K562 (cell line): ENCODE measurements at regions not wholly inside any gene's neighbourhood (a gene's known extent, or its start where the extent isn't known, plus 50 kb on each side); places are given as distances from the start of the nearest gene placed in this dataset.

Experiments
- ATAC-seq: fragments of 200-7000 bp; cut with Tn5 transposase; 3 replicates; pipeline ENCODE4 v1.9.1; 2020; ENCODE audit warnings: moderate library complexity
- BruUV-seq: library from RNA; stranded (reverse); fragments of 400-500 nt; replicated peaks from 2 replicates; lab custom pipeline; 2021; lab: Mats Ljungman, UMichigan
- CTCF ChIA-PET: fragments of 300-600 bp; formaldehyde crosslinking; extraction: SDS; loops from one replicate; lab custom pipeline; 2021; ENCODE audit warnings: low intra/inter-chr PET ratio; lab: Yijun Ruan, JAX
- POLR2A ChIA-PET: fragments of 300-600, 350-650 bp; sonication (Branson Sonifier 250); formaldehyde crosslinking; extraction: SDS; loops from one replicate; lab custom pipeline; 2021; ENCODE audit warnings: antibody characterized with exemption, inconsistent platforms; lab: Yijun Ruan, JAX
- DNase-seq, 4 experiments: peaks; one replicate each; pipeline versions ENCODE4 v3.0.0 to v3.0.0-alpha.2; 2011 to 2018; ENCODE audit warnings: low spot score in 3 of 4, mixed read lengths in 3 of 4; ENCODE audit errors: extremely low read depth in 1 of 4
- FAIRE-seq: peaks from 2 replicates; lab custom pipeline; 2011; peaks lifted over from hg19 to GRCh38; lab: Jason Lieb, UNC
- H2AFZ ChIP-seq: 2 replicates; pipeline ENCODE4 v1.6.0; 2011; ENCODE audit warnings: low read depth, low read length, control low read depth, inconsistent platforms
- H3K27ac ChIP-seq: fragments of 200-600 bp; 3 replicates; pipeline ENCODE4 v1.8.0; 2011; ENCODE audit warnings: low read depth, mild to moderate bottlenecking, control low read depth, inconsistent platforms, low read length, moderate library complexity, mixed read lengths; ENCODE audit errors: extremely low read depth
- H3K27me3 ChIP-seq, 2 experiments: fragments of 300-600 bp in 1 of 2; 2 replicates in 1 of 2; 3 replicates in 1 of 2; pipeline versions ENCODE4 v1.6.0 to v1.8.0; 2011; ENCODE audit warnings: inconsistent platforms in 2 of 2, low read length in 2 of 2, mild to moderate bottlenecking in 1 of 2, mixed read lengths in 1 of 2, moderate library complexity in 1 of 2; ENCODE audit not compliant: control insufficient read depth in 2 of 2, insufficient read depth in 2 of 2
- H3K36me3 ChIP-seq: fragments of 300-600 bp; 3 replicates; pipeline ENCODE4 v1.8.0; 2011; ENCODE audit warnings: mild to moderate bottlenecking, low read length, inconsistent platforms; ENCODE audit not compliant: control insufficient read depth, insufficient read depth
- H3K4me1 ChIP-seq, 2 experiments: fragments of 200-600 bp in 1 of 2; replicated peaks in 1 of 2; 2 replicates in 1 of 2; 3 replicates in 1 of 2; pipeline versions ENCODE4 v1.5.1 to v1.8.0; 2011; ENCODE audit warnings: inconsistent platforms in 2 of 2, low read length in 2 of 2, mild to moderate bottlenecking in 1 of 2, mixed read lengths in 1 of 2, moderate library complexity in 1 of 2; ENCODE audit not compliant: control insufficient read depth in 2 of 2, insufficient read depth in 2 of 2
- H3K4me2 ChIP-seq: 2 replicates; pipeline ENCODE4 v1.6.1; 2011; ENCODE audit warnings: low read length, control low read depth, inconsistent platforms, mixed read lengths; ENCODE audit not compliant: insufficient read depth
- H3K4me3 ChIP-seq: fragments of 200-600 bp; sonication (generic), shearing (Covaris generic); 2 replicates; pipeline ENCODE4 v1.5.1; 2016; ENCODE audit warnings: control low read depth, inconsistent platforms
- H3K79me2 ChIP-seq: fragments of 200-600 bp; 3 replicates; pipeline ENCODE4 v1.8.0; 2011; ENCODE audit warnings: low read length, inconsistent platforms; ENCODE audit not compliant: control insufficient read depth, insufficient read depth
- H3K9ac ChIP-seq, 2 experiments: 2 replicates each; pipeline versions ENCODE4 v1.6.0 to v1.6.1; 2011; ENCODE audit warnings: low read depth in 2 of 2, low read length in 2 of 2, control low read depth in 1 of 2, inconsistent platforms in 1 of 2, mild to moderate bottlenecking in 1 of 2, mixed read lengths in 1 of 2; ENCODE audit not compliant: insufficient read depth in 1 of 2
- H3K9me1 ChIP-seq: one replicate; pipeline ENCODE4 v1.6.0; 2011; ENCODE audit warnings: inconsistent platforms, mild to moderate bottlenecking, low read length, moderate library complexity; ENCODE audit not compliant: control insufficient read depth, insufficient read depth
- H3K9me3 ChIP-seq: replicated peaks from 2 replicates; pipeline ENCODE4 v1.5.1; 2011; ENCODE audit warnings: low read depth, low read length, inconsistent platforms; ENCODE audit not compliant: control insufficient read depth, insufficient read depth
- H4K20me1 ChIP-seq: replicated peaks from 2 replicates; pipeline ENCODE4 v1.6.1; 2011; ENCODE audit warnings: low read length, inconsistent platforms, mixed read lengths; ENCODE audit not compliant: control insufficient read depth, insufficient read depth
- ARID1B ChIP-seq: fragments of 450-650 bp; IDR thresholded peaks from 2 replicates; pipeline ENCODE4 v1.6.1; 2016; ENCODE audit warnings: antibody characterized with exemption, mild to moderate bottlenecking, inconsistent platforms
- CBFA2T2 ChIP-seq: fragments of 450-650 bp; conservative IDR thresholded peaks from 2 replicates; pipeline ENCODE4 v1.6.1; 2017; ENCODE audit warnings: mild to moderate bottlenecking
- CBFA2T3 ChIP-seq: fragments of 450-650 bp; IDR thresholded peaks from 2 replicates; pipeline ENCODE4 v1.6.1; 2017
- CHD4 ChIP-seq: fragments of 200-600 bp; sonication (generic); IDR thresholded peaks from 3 replicates; pipeline ENCODE4 v1.6.1; 2012; ENCODE audit warnings: low read depth, mild to moderate bottlenecking, mixed read lengths, low read length, inconsistent platforms; ENCODE audit not compliant: insufficient read depth, insufficient replicate concordance, poor library complexity, severe bottlenecking
- DDX20 ChIP-seq: fragments of 450-650 bp; IDR thresholded peaks from 2 replicates; pipeline ENCODE4 v1.6.1; 2016; ENCODE audit warnings: missing genetic modification characterization, low read depth, mild to moderate bottlenecking, missing compliant biosample characterization, moderate library complexity
- DIDO1 ChIP-seq: fragments of 450-650 bp; IDR thresholded peaks from 2 replicates; pipeline ENCODE4 v1.6.1; 2016; ENCODE audit warnings: low read depth, missing biosample characterization, missing genetic modification characterization
- ESRRB ChIP-seq: fragments of 250-450 bp; sonication (Bioruptor Pico); IDR thresholded peaks from 2 replicates; pipeline ENCODE4 v1.5.0; 2020; ENCODE audit warnings: mild to moderate bottlenecking, moderate library complexity, borderline replicate concordance
- HNRNPLL ChIP-seq: fragments of 200-400 bp; formaldehyde crosslinking; IDR thresholded peaks from 2 replicates; pipeline ENCODE4 v1.6.1; 2017; ENCODE audit warnings: low read length, low read depth, mild to moderate bottlenecking; ENCODE audit not compliant: poor library complexity, severe bottlenecking
- ILK ChIP-seq: fragments of 450-650 bp; IDR thresholded peaks from 2 replicates; pipeline ENCODE4 v1.6.1; 2016; ENCODE audit warnings: missing genetic modification characterization, low read depth, mild to moderate bottlenecking, missing compliant biosample characterization, moderate library complexity, borderline replicate concordance
- MXD1 ChIP-seq: fragments of 250-450 bp; sonication (Bioruptor Pico); IDR thresholded peaks from 2 replicates; pipeline ENCODE4 v1.8.0; 2021; ENCODE audit warnings: borderline replicate concordance, mild to moderate bottlenecking, moderate library complexity; ENCODE audit not compliant: poor library complexity, severe bottlenecking
- STAG1 ChIP-seq: sonication (generic); formaldehyde crosslinking; IDR thresholded peaks from 2 replicates; pipeline ENCODE4 v1.5.0; 2020; ENCODE audit warnings: missing genetic modification reagents, borderline replicate concordance
- TAL1 ChIP-seq: fragments of 450-650 bp; IDR thresholded peaks from 2 replicates; pipeline ENCODE4 v1.6.1; 2016; ENCODE audit warnings: mild to moderate bottlenecking
- WGBS: fragments of 100-300 bp; shearing (Covaris generic); methylation state at CpG from one replicate; pipeline ENCODE4 v1.1.6; 2016; ENCODE audit warnings: low coverage, mixed read lengths; ENCODE audit not compliant: insufficient coverage; ENCODE audit errors: missing lambda C conversion rate; 5-methylcytosine and 5-hydroxymethylcytosine counted together
- in situ Hi-C: fragments of 300-500 bp; cut with MboI; formaldehyde crosslinking; loops from 4 replicates; pipeline ENCODE4 v1.15.0; 2018; ENCODE audit warnings: inconsistent platforms, mixed read lengths
- intact Hi-C: fragments of 100-400 bp; cut with micrococcal nuclease; formaldehyde crosslinking; loops from 2 replicates; pipeline ENCODE4 v1.14.2; 2022

- CTCF ChIA-PET: interaction anchor here (1.1 kb wide), 1 partner anchor 11 kb away, joined by 3 read pairs; no protein-coding TSS in a partner anchor
- no peak for FAIRE-seq
- Histone ChIP-seq H3K4me1 (no peaks in the 10 kb centered on the region), H3K9me3 (no peaks in the 10 kb centered on the region), H4K20me1 (no peaks in the 10 kb centered on the region), H2AFZ (no peak overlapping the region), H3K27ac (no peak overlapping the region), H3K9ac (no peak overlapping the region), H3K4me2 (no peak overlapping the region), H3K9me1 (no peaks in the 10 kb centered on the region), H3K4me3 (no peak overlapping the region), H3K36me3 (no peaks in the 10 kb centered on the region), H3K79me2 (no peaks in the 10 kb centered on the region), H3K27me3 (no peaks in the 10 kb centered on the region)
- in situ Hi-C loops: no loop called here
- no peak for ATAC-seq
- no peak for TF ChIP-seq DDX20 (tag)
- TF ChIP-seq CHD4: no peak
- TF ChIP-seq ARID1B: peak; percentile 26; the same call in 1 of the 2 replicates
- peak; percentile 36 for TF ChIP-seq CBFA2T2
- no peak for TF ChIP-seq ILK
- TF ChIP-seq TAL1: peak; percentile 52; the same call in 1 of the 2 replicates
- no peak for TF ChIP-seq STAG1 (CRISPR knock-in tag)
- TF ChIP-seq ESRRB (CRISPR knock-in tag): no peak
- no peak for TF ChIP-seq MXD1 (CRISPR knock-in tag)
- no peak for TF ChIP-seq DIDO1 (tag)
- TF ChIP-seq HNRNPLL: no peak
- TF ChIP-seq CBFA2T3: peak; percentile 64
- POLR2A ChIA-PET: interaction anchor here (0.8 kb wide), 1 partner anchor 13 kb away, joined by 3 read pairs; no protein-coding TSS in a partner anchor
- peak in 1 of 4 experiments; percentile 0 for DNase-seq
- intact Hi-C loops: no loop called here
- BruUV-seq: no TSS peak
- WGBS: 0% methylated on average over 8 of the region's 10 CpGs
Measured at GRCh38 chr17:13729466-13730134, 127.9 kb upstream of the HS3ST3A1 start.
